ENCODE measurements at regions not wholly inside any gene's neighbourhood (a gene's known extent, or its start where the extent isn't known, plus 50 kb on each side); places are given as distances from the start of the nearest gene placed in this dataset.

DNA sequence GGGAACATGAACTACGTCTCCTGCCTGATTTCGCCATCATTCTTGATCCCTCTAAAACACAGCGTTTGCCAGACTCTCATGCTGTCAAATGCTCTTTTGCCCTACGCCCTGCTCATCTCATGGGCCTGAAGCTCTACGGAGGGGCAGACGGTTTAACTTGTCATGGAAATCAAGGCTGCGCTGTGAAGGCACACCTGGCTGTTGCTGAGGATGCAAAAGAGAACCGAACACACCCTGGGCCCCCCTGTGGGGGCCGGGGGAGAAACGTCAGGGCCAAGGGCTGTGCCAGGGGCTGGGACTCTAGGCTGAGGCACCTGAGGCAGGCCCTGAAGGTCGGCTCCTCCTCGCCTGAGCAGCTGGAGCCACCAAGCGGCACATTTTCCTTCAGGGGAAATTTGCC lies 957.2 kb downstream of the BRD1 start:
- TF ChIP-seq FOXP2 (optimal IDR thresholded peaks at IDR 0.05; ENCODE audit: control extremely low read depth, extremely low read length, insufficient read depth), result no peak
- TF ChIP-seq EZH2 (IDR thresholded peaks at IDR 0.05), result no peak
